Activated CD4-positive, CD25-positive, alpha-beta regulatory T cell (primary cell): ENCODE measurements at regions not wholly inside any gene's neighbourhood (a gene's known extent, or its start where the extent isn't known, plus 50 kb on each side); places are given as distances from the start of the nearest gene placed in this dataset.
"Not testable (repeated sequence)": the region's sequence is repeated elsewhere in the genome, so short reads cannot be mapped to it uniquely, and the experiment has no call there.

Source experiments
- DNase-seq, 4 experiments: peaks; one replicate each; lab custom pipeline; 2025; lab: John Stamatoyannopoulos, UW

- not testable (repeated sequence) for DNase-seq
Measured at GRCh38 chr7:56466607-56467525, 350.6 kb upstream of the NUPR2 start.

GRCh38 chr7:56449762-56450161, 333.5 kb upstream of the NUPR2 start:
- DNase-seq = no peak

GRCh38 chr7:56447864-56448693, 331.9 kb upstream of the NUPR2 start:
- DNase-seq = no peak

GRCh38 chr7:56420528-56420927, 304.3 kb upstream of the NUPR2 start:
- not testable (repeated sequence) for DNase-seq

GRCh38 chr7:56375173-56375572, 259.0 kb upstream of the NUPR2 start:
- DNase-seq = no peak

GRCh38 chr7:56374666-56375065, 258.4 kb upstream of the NUPR2 start:
- not testable (repeated sequence) for DNase-seq

- DNase-seq = not testable (repeated sequence)
Measured at GRCh38 chr7:56373314-56373713, 257.1 kb upstream of the NUPR2 start.

GRCh38 chr7:56371792-56372191, 255.6 kb upstream of the NUPR2 start:
- not testable (repeated sequence) for DNase-seq

GRCh38 chr7:56370208-56370872, 254.1 kb upstream of the NUPR2 start:
- not testable (repeated sequence) for DNase-seq

GRCh38 chr7:56367914-56368313, 251.7 kb upstream of the NUPR2 start:
- DNase-seq = not testable (repeated sequence)

- peak in 2 of 4 experiments; percentile 6 to 14 for DNase-seq
Measured at GRCh38 chr7:56367411-56367810, 251.2 kb upstream of the NUPR2 start.

- DNase-seq = not testable (repeated sequence)
Measured at GRCh38 chr7:56366701-56367100, 250.5 kb upstream of the NUPR2 start.

GRCh38 chr7:56352576-56352975, 236.4 kb upstream of the NUPR2 start:
- not testable (repeated sequence) for DNase-seq

- DNase-seq = not testable (repeated sequence)
Measured at GRCh38 chr7:56351181-56351580, 235.0 kb upstream of the NUPR2 start.

GRCh38 chr7:56348311-56348710, 232.1 kb upstream of the NUPR2 start:
- not testable (repeated sequence) for DNase-seq

GRCh38 chr7:56328327-56328726, 212.1 kb upstream of the NUPR2 start:
- not testable (repeated sequence) for DNase-seq

GRCh38 chr7:56290548-56290947, 174.3 kb upstream of the NUPR2 start:
- no peak for DNase-seq

- DNase-seq = no peak
Measured at GRCh38 chr7:56287429-56288138, 171.4 kb upstream of the NUPR2 start.

- no peak for DNase-seq
Measured at GRCh38 chr7:56256108-56256507, 139.9 kb upstream of the NUPR2 start.

GRCh38 chr7:56250135-56250534, 133.9 kb upstream of the NUPR2 start:
- no peak for DNase-seq

- no peak for DNase-seq
Measured at GRCh38 chr7:56229631-56230030, 113.4 kb upstream of the NUPR2 start.
